GM13976 (cell line): ENCODE measurements at regions not wholly inside any gene's neighbourhood (a gene's known extent, or its start where the extent isn't known, plus 50 kb on each side); places are given as distances from the start of the nearest gene placed in this dataset.

Experiments used
- DNase-seq: peaks from one replicate; pipeline ENCODE4 v3.0.0; 2012; ENCODE audit warnings: low spot score
- in situ Hi-C: fragments of 300-500 bp; cut with MboI; formaldehyde crosslinking; loops from one replicate; pipeline ENCODE4 v1.12.0; 2022; ENCODE audit warnings: low sequenced_read_pairs, mixed read lengths, inconsistent platforms; ENCODE audit not compliant: unreplicated experiment
- TF ChIP-seq, protein P1 (sequence below): IDR thresholded peaks from 2 replicates; pipeline ENCODE4 v1.5.1; 2012; ENCODE audit warnings: borderline replicate concordance, mild to moderate bottlenecking; ENCODE audit not compliant: insufficient read depth; ENCODE audit errors: extremely low read depth, missing control alignments, control extremely low read depth

DNA sequence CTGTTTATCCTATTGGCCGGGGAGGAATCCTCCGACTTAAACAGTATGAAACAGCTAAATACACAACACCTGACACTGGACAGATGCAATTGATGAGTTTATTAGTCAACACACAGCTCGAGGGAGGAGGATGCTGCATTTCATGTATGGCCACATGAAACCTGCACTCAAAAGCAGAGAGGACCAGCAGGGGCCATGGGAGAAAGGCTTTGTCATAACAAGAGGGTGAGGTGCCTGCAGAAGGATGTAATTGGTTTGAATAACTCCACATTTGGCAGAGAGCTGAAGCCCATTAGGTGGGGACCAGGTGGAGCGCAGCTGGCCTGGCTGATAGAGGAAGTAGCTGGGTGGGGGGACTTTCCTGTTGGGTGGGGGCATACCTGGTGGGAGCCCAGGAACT, 599.1 kb downstream of the PTPRU start:
- in situ Hi-C loops, result no loop called here
- DNase-seq, result no peak
- TF ChIP-seq, protein P1, sequence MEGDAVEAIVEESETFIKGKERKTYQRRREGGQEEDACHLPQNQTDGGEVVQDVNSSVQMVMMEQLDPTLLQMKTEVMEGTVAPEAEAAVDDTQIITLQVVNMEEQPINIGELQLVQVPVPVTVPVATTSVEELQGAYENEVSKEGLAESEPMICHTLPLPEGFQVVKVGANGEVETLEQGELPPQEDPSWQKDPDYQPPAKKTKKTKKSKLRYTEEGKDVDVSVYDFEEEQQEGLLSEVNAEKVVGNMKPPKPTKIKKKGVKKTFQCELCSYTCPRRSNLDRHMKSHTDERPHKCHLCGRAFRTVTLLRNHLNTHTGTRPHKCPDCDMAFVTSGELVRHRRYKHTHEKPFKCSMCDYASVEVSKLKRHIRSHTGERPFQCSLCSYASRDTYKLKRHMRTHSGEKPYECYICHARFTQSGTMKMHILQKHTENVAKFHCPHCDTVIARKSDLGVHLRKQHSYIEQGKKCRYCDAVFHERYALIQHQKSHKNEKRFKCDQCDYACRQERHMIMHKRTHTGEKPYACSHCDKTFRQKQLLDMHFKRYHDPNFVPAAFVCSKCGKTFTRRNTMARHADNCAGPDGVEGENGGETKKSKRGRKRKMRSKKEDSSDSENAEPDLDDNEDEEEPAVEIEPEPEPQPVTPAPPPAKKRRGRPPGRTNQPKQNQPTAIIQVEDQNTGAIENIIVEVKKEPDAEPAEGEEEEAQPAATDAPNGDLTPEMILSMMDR, result no peak

DNA sequence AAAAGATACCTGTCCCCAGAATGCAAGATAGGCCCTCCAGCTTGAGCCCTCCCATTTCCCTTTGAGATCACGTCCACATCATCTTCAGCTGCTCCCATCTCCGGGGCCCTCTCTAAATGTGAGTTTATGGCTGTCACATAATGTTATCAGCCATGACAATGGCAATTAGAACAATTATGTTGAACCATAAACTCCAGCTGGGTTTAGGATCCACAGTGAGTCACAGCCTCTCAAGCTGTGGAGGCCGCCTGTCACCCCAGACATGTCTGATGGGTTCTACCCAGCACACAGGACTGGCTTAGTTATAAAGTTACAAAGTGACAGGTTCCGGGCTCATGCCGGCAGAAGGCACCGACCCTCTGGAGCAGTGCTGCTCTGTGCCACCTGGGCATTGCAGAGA, 597.3 kb downstream of the PTPRU start:
- TF ChIP-seq, protein P1, result no peak
- in situ Hi-C loops, result no loop called here
- no peak for DNase-seq

DNA sequence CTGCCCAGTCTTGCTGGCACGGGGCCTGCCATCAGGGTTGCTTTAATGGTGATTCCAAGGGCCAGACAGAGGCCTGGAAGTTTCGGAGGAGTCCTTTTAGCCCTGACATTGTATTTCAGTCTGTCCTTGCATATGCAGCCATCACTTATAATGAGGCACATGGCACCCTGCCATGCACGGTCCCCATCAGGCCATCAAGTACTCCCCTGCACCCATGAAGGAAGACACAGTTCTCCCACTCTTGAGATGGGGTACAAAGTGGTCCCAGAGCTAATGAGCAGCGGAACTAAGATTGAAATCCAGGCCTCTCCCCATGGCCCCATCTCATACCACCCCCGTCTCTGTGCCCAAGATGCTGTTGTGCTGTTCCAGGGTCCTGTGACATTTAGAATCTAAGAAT, 596.6 kb downstream of the PTPRU start:
- in situ Hi-C loops, result no loop called here
- DNase-seq, result no peak
- TF ChIP-seq, protein P1, result no peak

DNA sequence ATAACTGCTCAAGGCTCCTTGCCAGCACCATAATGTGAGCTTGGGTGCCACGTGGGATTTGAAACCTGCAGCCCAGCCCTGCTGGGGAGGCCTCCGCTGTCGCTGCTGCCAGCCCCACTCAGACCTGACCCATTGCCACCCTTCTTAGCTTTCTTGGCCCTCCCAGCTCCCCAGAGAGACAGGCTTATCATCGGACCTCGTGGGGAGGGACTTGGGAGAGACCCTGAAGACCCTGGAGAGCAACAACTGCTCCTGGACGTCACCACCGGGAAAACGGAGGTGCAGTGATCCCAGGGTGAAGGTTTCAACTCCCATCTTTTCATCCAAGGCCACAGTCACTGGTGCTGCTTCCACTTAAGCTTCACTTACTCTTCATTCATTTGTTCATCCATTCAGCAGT, 596.1 kb downstream of the PTPRU start:
- TF ChIP-seq, protein P1, result no peak
- no peak for DNase-seq
- in situ Hi-C loops, result no loop called here

DNA sequence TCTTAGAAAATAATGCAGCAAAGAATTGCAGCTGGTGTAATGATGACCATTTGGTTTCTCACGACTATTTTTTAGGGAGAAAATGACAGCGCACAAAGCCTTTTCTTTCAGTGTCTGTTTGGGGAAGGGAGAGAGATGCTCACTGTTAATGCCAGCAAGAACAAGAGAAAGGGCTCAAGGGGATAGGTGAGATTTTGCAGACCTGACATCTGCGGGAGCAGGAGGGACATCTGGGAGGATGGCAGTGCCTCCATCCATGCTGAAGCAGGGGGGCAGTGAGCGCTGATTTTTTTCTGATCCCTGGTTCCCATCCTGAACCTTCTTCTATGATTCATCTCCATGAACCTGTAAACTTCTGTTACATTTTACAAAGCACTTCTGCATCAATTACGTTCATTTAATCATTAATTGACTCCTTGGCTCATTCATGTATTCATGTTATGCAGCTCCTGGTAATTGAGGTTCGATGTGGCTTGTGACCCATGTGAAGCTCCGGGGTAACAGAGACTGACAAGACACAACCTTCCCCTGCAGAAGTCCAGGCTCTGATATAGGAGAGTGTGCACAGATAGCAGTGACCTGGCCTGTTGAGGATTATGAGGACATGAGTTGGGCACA, 595.3 kb downstream of the PTPRU start:
- in situ Hi-C loops, result no loop called here
- TF ChIP-seq, protein P1, result no peak
- no peak for DNase-seq

DNA sequence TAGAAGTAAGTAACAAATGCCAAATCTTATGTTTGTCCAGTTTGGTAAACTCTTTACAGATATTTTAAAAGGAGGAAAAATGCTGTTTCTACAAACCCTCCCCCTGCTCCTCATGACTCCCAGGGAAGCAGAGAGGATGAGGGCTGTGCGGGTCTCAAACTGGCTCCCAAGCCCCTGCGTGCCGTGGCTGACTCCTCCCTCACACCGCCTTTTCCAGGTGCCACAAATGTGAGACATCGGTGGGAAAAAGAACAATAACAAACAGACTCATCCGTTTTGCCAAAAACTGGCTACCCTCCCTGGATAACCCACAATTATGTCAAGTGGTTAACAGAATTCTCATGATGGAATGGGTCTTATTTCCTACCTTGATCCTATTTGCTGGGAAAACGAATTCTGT, 594.6 kb downstream of the PTPRU start:
- TF ChIP-seq, protein P1, result no peak
- in situ Hi-C loops, result no loop called here
- no peak for DNase-seq

DNA sequence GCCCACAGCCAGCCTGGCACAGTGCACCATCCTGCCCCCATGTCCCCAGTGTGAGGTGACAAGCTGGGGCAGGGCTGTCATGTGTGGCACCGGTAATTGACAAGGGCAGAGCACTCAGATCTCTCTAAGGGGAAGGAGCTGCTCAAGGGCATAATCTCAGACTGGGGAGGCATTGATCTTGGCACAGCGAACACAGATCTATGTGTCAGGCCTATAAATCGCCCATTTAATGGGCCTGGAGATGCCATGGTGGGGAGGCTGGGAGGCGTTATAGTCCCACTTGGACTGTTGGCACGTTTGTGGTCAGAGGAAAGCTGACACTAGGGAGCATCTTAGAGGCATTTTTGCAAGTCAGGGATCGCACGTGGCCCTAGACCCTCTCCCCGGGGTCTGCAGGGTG, 594.1 kb downstream of the PTPRU start:
- TF ChIP-seq, protein P1, result no peak
- no peak for DNase-seq
- in situ Hi-C loops, result no loop called here
